IPS-11a (cell line): ENCODE measurements at regions not wholly inside any gene's neighbourhood (a gene's known extent, or its start where the extent isn't known, plus 50 kb on each side); places are given as distances from the start of the nearest gene placed in this dataset.
"Not testable (repeated sequence)": the region's sequence is repeated elsewhere in the genome, so short reads cannot be mapped to it uniquely, and the experiment has no call there.

ENCODE experiments used
- H3K4me3 ChIP-seq: one replicate; pipeline ENCODE4 v1.5.1; 2013; ENCODE audit warnings: low read depth, low read length, control low read depth

GRCh38 chr1:147103416-147104155, 68.7 kb downstream of the PRKAB2 start:
- not testable (repeated sequence) for H3K4me3 ChIP-seq

- H3K4me3 ChIP-seq, result no peak overlapping the region
Measured at GRCh38 chr1:147099192-147099591, 73.1 kb downstream of the PRKAB2 start.

GRCh38 chr1:147098338-147098973, 73.8 kb downstream of the PRKAB2 start:
- H3K4me3 ChIP-seq, result not testable (repeated sequence)

- no peak overlapping the region for H3K4me3 ChIP-seq
Measured at GRCh38 chr1:147095691-147096090, 76.6 kb downstream of the PRKAB2 start.

- no peak overlapping the region for H3K4me3 ChIP-seq
Measured at GRCh38 chr1:147091801-147092200, 80.5 kb downstream of the PRKAB2 start.

- no peak overlapping the region for H3K4me3 ChIP-seq
Measured at GRCh38 chr1:147089457-147089856, 82.8 kb downstream of the PRKAB2 start.

- no peak overlapping the region for H3K4me3 ChIP-seq
Measured at GRCh38 chr1:147086129-147086528, 86.1 kb downstream of the PRKAB2 start.

- H3K4me3 ChIP-seq, result peak overlapping the region; percentile 82
Measured at GRCh38 chr1:147084273-147085096, 87.8 kb downstream of the PRKAB2 start.

- H3K4me3 ChIP-seq, result no peak overlapping the region
Measured at GRCh38 chr1:147083919-147084272, 88.4 kb downstream of the PRKAB2 start.

- no peak overlapping the region for H3K4me3 ChIP-seq
Measured at GRCh38 chr1:147080671-147081394, 91.4 kb downstream of the PRKAB2 start.

GRCh38 chr1:147080006-147080661, 92.1 kb downstream of the PRKAB2 start:
- H3K4me3 ChIP-seq, result no peak overlapping the region

- H3K4me3 ChIP-seq, result no peak overlapping the region
Measured at GRCh38 chr1:147079400-147080005, 92.8 kb downstream of the PRKAB2 start.

GRCh38 chr1:147078606-147079399, 93.5 kb downstream of the PRKAB2 start:
- no peak overlapping the region for H3K4me3 ChIP-seq

GRCh38 chr1:147077936-147078605, 94.2 kb downstream of the PRKAB2 start:
- H3K4me3 ChIP-seq, result no peak overlapping the region

GRCh38 chr1:147077523-147077922, 94.7 kb downstream of the PRKAB2 start:
- H3K4me3 ChIP-seq, result no peak overlapping the region

GRCh38 chr1:147077081-147077480, 95.2 kb downstream of the PRKAB2 start:
- no peak overlapping the region for H3K4me3 ChIP-seq

- H3K4me3 ChIP-seq, result no peak overlapping the region
Measured at GRCh38 chr1:147076442-147076841, 95.8 kb downstream of the PRKAB2 start.

GRCh38 chr1:147072482-147073432, 99.5 kb downstream of the PRKAB2 start:
- H3K4me3 ChIP-seq, result peak overlapping the region; percentile 47
